ENCODE measurements at regions not wholly inside any gene's neighbourhood (a gene's known extent, or its start where the extent isn't known, plus 50 kb on each side); places are given as distances from the start of the nearest gene placed in this dataset.

- ChIA-PET POLR2A (ENCODE audit: low non-redundant PET) (no interaction called here), CTCF (no interaction called here)
- TF ChIP-seq CTCF (conservative IDR thresholded peaks at IDR 0.05; ENCODE audit: low read depth, low read length), result no peak
- TF ChIP-seq EZH2 (IDR thresholded peaks at IDR 0.05; ENCODE audit: borderline replicate concordance, low read depth, low read length, poor library complexity, severe bottlenecking), result no peak
- H3K4me1 ChIP-seq (ENCODE audit: insufficient read depth, low read length, poor library complexity, severe bottlenecking), result no peaks in the 10 kb centered on the region
- BruUV-seq (replicated peaks), result no TSS peak
- H3K36me3 ChIP-seq (ENCODE audit: insufficient read depth, low read length, poor library complexity, severe bottlenecking), result no peaks in the 10 kb centered on the region
- H3K4me3 ChIP-seq (ENCODE audit: low read depth, low read length, poor library complexity, severe bottlenecking), result no peak overlapping the region
- no peaks in the 10 kb centered on the region for H3K9me3 ChIP-seq (ENCODE audit: low read depth, low read length, poor library complexity, severe bottlenecking)
- no peak for DNase-seq (ENCODE audit: low spot score)
- H3K27ac ChIP-seq (ENCODE audit: low read depth, low read length, poor library complexity, severe bottlenecking), result no peak overlapping the region
- H3K27me3 ChIP-seq (replicated peaks; ENCODE audit: insufficient read depth, low read depth, low read length, poor library complexity), result peaks cover 28% of the 10 kb centered on the region
- intact Hi-C loops (cut with micrococcal nuclease; ENCODE audit: unreplicated experiment), result no loop called here
Observed at GRCh38 chr7:156020566-156020965, 208.3 kb upstream of the SHH start.

- ChIA-PET CTCF (no interaction called here), POLR2A (ENCODE audit: low non-redundant PET) (no interaction called here)
- Histone ChIP-seq H3K4me1 (ENCODE audit: insufficient read depth, low read length, poor library complexity, severe bottlenecking) (no peaks in the 10 kb centered on the region), H3K36me3 (ENCODE audit: insufficient read depth, low read length, poor library complexity, severe bottlenecking) (no peaks in the 10 kb centered on the region), H3K9me3 (ENCODE audit: low read depth, low read length, poor library complexity, severe bottlenecking) (no peaks in the 10 kb centered on the region), H3K27me3 (replicated peaks; ENCODE audit: insufficient read depth, low read depth, low read length, poor library complexity) (peaks cover 28% of the 10 kb centered on the region), H3K27ac (ENCODE audit: low read depth, low read length, poor library complexity, severe bottlenecking) (no peak overlapping the region), H3K4me3 (ENCODE audit: low read depth, low read length, poor library complexity, severe bottlenecking) (no peak overlapping the region)
- no peak for DNase-seq (ENCODE audit: low spot score)
- TF ChIP-seq EZH2 (IDR thresholded peaks at IDR 0.05; ENCODE audit: borderline replicate concordance, low read depth, low read length, poor library complexity, severe bottlenecking), result no peak
- no peak for TF ChIP-seq CTCF (conservative IDR thresholded peaks at IDR 0.05; ENCODE audit: low read depth, low read length)
- intact Hi-C loops (cut with micrococcal nuclease; ENCODE audit: unreplicated experiment), result no loop called here
- no TSS peak for BruUV-seq (replicated peaks)
Observed at GRCh38 chr7:156019776-156020565, 207.7 kb upstream of the SHH start.

- POLR2A ChIA-PET (ENCODE audit: low non-redundant PET), result no interaction called here
- CTCF ChIA-PET, result no interaction called here
- no peaks in the 10 kb centered on the region for H3K4me1 ChIP-seq (ENCODE audit: insufficient read depth, low read length, poor library complexity, severe bottlenecking)
- H3K9me3 ChIP-seq (ENCODE audit: low read depth, low read length, poor library complexity, severe bottlenecking), result no peaks in the 10 kb centered on the region
- BruUV-seq (replicated peaks), result no TSS peak
- H3K4me3 ChIP-seq (ENCODE audit: low read depth, low read length, poor library complexity, severe bottlenecking), result no peak overlapping the region
- intact Hi-C loops (cut with micrococcal nuclease; ENCODE audit: unreplicated experiment), result no loop called here
- no peak for TF ChIP-seq CTCF (conservative IDR thresholded peaks at IDR 0.05; ENCODE audit: low read depth, low read length)
- no peak for TF ChIP-seq EZH2 (IDR thresholded peaks at IDR 0.05; ENCODE audit: borderline replicate concordance, low read depth, low read length, poor library complexity, severe bottlenecking)
- no peaks in the 10 kb centered on the region for H3K36me3 ChIP-seq (ENCODE audit: insufficient read depth, low read length, poor library complexity, severe bottlenecking)
- DNase-seq (ENCODE audit: low spot score), result no peak
- peaks cover 23% of the 10 kb centered on the region for H3K27me3 ChIP-seq (replicated peaks; ENCODE audit: insufficient read depth, low read depth, low read length, poor library complexity)
- no peak overlapping the region for H3K27ac ChIP-seq (ENCODE audit: low read depth, low read length, poor library complexity, severe bottlenecking)
Observed at GRCh38 chr7:156019308-156019707, 207.0 kb upstream of the SHH start.
